KBM-7 (cell line): ENCODE measurements at regions not wholly inside any gene's neighbourhood (a gene's known extent, or its start where the extent isn't known, plus 50 kb on each side); places are given as distances from the start of the nearest gene placed in this dataset.

ENCODE experiments used
- DNase-seq: peaks from one replicate; pipeline ENCODE4 v3.0.0-alpha.2; 2015
- in situ Hi-C: fragments of 300-500 bp; cut with MboI; formaldehyde crosslinking; loops from 2 replicates; pipeline ENCODE4 v1.14.3; 2020; ENCODE audit warnings: low sequenced_read_pairs, low pct_unique_long_range_greater_than_20kb, mixed read lengths

GRCh38 chr1:58108783-58109182, 437.7 kb downstream of the OMA1 start:
- in situ Hi-C loops: no loop called here
- DNase-seq: no peak

DNA sequence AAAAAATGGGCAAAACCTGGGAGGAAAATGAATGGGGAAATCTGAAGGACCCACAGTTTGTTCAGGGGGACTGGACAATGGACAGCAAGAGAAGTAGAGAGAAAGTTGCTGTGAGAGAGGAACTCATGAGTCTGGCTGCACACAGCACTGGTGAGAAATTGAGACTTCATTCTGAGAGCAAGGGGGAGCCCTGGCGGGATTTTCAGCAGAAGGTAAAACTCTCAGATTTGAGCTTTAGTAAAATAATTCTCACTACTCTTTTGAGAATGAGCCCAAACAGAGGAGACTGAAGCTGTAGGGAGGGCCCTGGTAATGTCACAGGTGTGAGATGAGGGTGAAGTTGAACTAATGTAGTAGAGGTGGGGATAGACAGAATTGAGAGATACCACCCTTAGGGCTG, 438.6 kb downstream of the OMA1 start:
- DNase-seq: no peak
- in situ Hi-C loops: no loop called here

DNA sequence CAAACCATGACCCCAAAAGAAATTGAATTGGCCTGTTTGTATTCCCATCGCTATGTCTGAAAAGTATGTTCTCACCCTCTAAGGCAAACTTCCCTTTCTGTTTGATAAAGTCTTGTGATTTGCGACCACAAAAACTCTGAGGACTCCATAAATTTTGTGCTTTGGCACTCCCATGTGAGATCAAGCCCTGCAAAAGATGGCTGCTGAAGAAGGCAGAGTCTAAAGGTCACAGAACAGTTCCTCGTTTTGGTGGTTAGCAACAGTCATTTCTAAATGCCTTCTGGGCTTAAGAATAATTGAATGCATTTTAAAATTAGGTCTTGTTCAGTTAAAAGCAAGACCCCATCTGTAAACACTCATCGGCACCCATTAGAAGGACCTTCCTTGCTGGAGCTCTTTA, 441.6 kb downstream of the OMA1 start:
- in situ Hi-C loops: no loop called here
- DNase-seq: no peak

DNA sequence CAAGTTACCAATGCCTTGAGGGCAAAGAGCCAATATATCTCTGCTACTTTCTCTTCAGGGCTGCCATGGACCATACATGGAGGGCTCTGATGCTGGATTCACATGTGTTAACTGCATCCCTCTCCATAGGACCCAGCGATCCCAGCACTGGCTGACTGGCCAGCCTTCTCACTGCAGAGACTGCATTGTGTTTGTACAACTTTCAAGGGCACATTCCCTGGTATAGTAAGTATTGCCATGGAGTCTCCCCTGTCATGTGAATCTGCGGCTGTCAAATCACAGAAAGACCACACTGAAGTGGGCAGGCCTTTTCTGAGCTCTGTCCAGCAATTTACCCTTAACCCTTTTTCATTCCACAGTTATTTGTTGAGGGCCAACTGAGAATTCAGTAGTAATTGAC, 449.8 kb downstream of the OMA1 start:
- DNase-seq: no peak
- in situ Hi-C loops: no loop called here

- in situ Hi-C loops: no loop called here
- no peak for DNase-seq
Observed at GRCh38 chr1:58095183-58095582, 451.3 kb downstream of the OMA1 start.

DNA sequence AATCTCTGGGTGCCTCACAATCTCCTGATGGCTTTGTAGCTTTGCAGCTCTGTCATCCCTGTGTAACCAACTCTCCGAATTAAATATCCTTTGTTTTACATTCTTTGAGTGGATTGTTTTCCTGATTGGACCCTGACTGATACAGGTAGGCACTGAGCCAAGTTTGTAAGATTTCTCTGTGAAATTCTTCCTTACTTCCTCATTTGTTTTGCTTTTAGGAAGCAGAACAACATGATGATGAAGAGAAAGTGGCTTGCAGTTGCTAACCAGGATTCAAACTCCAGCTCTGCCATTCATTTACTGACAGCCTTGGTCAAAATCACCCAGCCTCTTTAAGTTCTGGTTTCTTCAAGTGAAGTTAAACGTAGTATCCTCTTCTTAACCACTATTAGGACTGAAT, 452.3 kb downstream of the OMA1 start:
- peak; percentile 18 for DNase-seq

DNA sequence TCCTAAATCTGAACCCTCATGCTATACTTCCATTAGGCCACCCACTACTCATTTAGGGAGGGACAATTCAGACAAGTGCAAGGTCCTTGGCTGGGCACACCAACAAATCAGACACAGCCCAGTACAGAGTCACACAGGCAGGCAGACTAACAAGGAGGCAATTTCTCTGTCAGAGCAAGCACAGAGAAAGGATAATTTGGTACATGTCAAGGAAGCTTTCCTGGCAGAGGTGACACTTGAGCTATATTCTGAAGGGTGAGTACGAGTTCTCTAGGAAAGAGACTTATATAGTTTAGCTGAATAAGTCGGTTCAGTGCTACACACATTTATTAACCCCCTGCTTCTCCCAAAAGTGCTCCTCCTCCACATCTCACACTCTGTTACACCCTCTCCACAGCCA, 455.9 kb downstream of the OMA1 start:
- DNase-seq: no peak
- in situ Hi-C loops: no loop called here

More for the DNA sequence above, 452.3 kb downstream of the OMA1 start:
- in situ Hi-C loops: no loop called here

- in situ Hi-C loops: no loop called here
- DNase-seq: no peak
Observed at GRCh38 chr1:58089898-58090534, 456.5 kb downstream of the OMA1 start.

GRCh38 chr1:58084266-58084665, 462.3 kb downstream of the OMA1 start:
- DNase-seq: no peak
- in situ Hi-C loops: no loop called here

- in situ Hi-C loops: no loop called here
- no peak for DNase-seq
Observed at GRCh38 chr1:58082596-58082995, 463.9 kb downstream of the OMA1 start.

DNA sequence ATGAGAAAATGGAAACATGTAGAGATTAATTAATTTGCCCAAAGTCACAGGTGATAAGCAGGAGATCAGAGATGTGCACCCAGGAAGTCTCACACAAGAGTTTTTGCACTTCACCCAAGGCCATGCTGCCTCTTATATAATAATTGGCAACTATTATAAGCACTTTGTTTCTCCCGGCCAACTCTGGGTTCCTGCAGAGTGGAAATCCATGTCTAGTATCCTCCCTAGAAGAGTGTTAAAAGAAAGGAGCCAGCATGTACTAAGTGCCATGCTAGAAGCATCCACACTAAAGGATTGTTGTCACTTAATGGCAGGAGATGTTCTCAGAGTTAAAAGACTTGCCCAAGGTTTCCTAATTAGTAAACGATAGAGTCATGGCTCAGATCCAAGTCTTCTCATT, 470.3 kb downstream of the OMA1 start:
- in situ Hi-C loops: no loop called here
- DNase-seq: no peak

GRCh38 chr1:58075188-58075578, 471.3 kb downstream of the OMA1 start:
- DNase-seq: no peak
- in situ Hi-C loops: no loop called here

GRCh38 chr1:58072450-58072849, 474.1 kb downstream of the OMA1 start:
- in situ Hi-C loops: no loop called here
- DNase-seq: no peak

DNA sequence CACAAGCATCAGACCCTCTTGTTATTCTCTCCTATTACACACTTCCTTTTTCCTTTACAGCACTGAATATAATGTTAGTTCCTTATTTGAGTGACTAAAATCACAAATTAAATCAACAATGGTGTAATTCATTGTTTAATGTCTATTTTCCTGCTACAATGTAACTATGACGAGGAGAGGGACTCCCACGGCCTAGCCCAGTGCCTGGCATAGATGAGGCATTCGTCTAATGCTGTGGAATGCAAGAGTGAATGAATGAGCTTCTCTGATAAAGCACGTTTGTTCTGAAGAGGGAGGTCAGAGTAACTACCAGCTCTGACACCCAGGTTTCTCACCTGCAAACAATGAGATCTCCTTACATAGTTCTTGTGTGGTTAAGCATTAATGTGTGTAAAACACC, 479.4 kb downstream of the OMA1 start:
- in situ Hi-C loops: no loop called here
- no peak for DNase-seq

DNA sequence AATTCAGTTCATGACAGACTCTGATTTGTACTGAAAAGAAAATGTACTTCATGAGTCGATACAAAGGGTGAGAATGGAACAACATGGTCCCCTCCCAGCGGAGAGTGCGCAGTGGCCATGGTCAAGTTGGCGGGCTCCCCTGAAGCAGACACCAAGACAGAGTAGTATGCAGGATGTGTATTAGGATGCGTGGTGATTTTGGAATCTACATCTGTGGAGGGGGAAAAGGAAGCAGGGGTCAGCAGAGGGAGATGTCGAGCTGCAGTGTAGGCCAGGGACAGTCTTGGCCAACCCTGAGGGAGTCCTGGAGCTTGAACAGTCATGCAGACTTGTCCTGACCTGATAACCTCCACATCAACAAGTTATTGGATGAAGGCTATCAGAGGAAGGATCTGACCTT, 481.0 kb downstream of the OMA1 start:
- in situ Hi-C loops: no loop called here
- DNase-seq: no peak

- no peak for DNase-seq
- in situ Hi-C loops: no loop called here
Observed at GRCh38 chr1:58064166-58064565, 482.4 kb downstream of the OMA1 start.

DNA sequence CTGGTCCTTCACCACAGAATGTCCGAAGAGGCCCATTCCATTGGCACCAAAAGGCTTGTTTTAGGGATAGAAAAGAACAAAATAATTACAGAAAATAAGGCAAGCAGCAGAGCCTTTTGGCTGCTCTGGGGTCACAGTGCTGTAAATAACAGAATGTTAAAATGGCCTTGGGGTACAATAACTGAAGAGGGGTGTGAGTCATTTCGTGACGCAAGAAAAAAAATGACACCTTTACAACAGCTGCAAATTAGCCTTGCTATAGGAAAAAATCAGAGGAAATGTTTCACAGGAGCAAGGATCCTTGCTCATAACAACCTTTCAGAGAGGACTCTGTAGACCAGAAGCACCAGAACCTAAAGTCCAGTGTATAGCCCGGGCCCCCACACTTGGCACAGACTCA, 483.4 kb downstream of the OMA1 start:
- no peak for DNase-seq
- in situ Hi-C loops: no loop called here

DNA sequence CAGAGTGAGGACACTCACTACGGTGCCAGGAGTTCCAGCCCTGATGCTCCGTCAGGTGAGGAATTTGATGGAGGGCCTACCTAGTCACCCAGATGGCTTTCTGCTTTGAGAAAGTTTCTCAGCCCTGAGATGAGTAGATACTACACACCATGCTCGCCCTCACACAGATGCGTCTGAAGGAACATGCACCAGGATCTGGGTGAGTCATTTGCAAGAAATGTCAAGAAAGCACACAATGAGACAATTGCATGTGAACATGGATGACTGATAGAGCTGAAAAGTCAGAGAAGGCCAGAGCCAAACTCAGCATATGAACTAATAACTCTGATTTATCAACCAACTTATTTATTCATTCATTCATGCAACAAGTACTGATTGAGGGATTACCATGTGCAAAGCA, 483.9 kb downstream of the OMA1 start:
- in situ Hi-C loops: no loop called here
- no peak for DNase-seq

- in situ Hi-C loops: no loop called here
- DNase-seq: no peak
Observed at GRCh38 chr1:58060559-58061170, 485.9 kb downstream of the OMA1 start.

- in situ Hi-C loops: no loop called here
- no peak for DNase-seq
Observed at GRCh38 chr1:58059789-58060188, 486.7 kb downstream of the OMA1 start.

- DNase-seq: no peak
- in situ Hi-C loops: no loop called here
Observed at GRCh38 chr1:58058323-58058722, 488.2 kb downstream of the OMA1 start.
